Right forelimb (tissue), 1 donor: ENCODE measurements at regions not wholly inside any gene's neighbourhood (a gene's known extent, or its start where the extent isn't known, plus 50 kb on each side); places are given as distances from the start of the nearest gene placed in this dataset.

Experiments used
- DNase-seq: peaks from one replicate; pipeline ENCODE4 v3.0.0-alpha.2; 2018

DNA sequence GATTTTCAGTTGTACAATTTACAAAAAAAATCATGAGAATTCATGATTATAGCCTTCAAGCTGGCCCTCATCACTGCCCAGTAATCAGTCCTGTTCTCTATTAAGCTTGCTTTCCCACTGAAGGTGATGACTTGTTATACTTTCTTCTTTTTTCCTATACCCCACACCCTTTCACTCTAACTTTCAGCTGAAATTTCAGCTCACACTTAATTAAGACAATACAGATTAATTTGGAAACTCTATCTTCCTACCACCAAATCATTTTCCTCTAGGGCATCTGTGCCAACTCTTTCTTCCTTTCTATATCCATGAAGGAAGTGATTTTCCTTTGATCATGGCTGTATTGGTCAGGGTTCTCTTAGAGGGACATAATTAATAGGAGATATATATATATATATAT is 449.9 kb downstream of the CD109 start:
- no peak for DNase-seq

DNA sequence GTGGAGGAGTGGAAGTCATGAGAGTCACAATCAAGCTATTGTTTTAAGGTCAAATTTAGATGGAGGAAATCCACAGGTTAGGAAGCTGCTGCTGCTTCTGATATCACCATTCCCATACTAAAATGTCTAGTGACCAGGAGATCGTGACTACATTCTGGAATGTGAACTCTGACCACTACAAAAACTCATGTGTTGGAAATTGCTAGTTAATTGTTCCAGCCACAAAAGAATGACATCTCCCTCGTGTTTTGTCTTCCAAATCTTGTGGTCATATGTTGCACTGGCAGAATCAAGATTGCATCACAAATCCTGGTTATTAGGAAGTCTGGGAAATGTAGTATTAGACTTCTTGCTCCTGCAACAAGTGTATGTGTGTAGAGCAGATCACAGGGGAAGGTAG is 441.9 kb downstream of the CD109 start:
- DNase-seq, result no peak

GRCh38 chr6:74134327-74134726 is 438.3 kb downstream of the CD109 start:
- DNase-seq, result no peak

GRCh38 chr6:74133073-74133472 is 437.1 kb downstream of the CD109 start:
- DNase-seq, result no peak

GRCh38 chr6:74130641-74131040 is 434.6 kb downstream of the CD109 start:
- no peak for DNase-seq

- no peak for DNase-seq
These were observed 432.5 kb downstream of the CD109 start for GRCh38 chr6:74128536-74128935.

DNA sequence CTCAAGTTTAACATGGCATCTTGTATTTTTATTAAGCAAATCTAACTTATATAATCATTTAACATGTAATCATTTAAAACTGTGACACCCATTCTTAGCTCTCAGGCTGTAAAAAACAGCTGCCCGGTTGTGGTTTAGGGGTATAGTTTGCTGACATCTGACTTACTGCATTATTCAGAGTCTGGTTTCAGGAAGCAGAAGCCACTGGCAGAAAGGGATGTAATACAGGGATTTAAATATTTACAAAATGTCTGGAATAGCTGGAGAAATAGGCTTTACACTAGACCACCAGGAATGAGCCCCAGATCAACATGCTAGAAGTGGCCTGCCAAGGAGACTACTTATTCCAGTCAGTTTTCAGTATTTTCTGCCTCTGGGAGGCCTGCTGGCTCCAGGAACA is 421.1 kb downstream of the CD109 start:
- DNase-seq, result no peak

GRCh38 chr6:74115674-74116073 is 419.7 kb downstream of the CD109 start:
- no peak for DNase-seq

DNA sequence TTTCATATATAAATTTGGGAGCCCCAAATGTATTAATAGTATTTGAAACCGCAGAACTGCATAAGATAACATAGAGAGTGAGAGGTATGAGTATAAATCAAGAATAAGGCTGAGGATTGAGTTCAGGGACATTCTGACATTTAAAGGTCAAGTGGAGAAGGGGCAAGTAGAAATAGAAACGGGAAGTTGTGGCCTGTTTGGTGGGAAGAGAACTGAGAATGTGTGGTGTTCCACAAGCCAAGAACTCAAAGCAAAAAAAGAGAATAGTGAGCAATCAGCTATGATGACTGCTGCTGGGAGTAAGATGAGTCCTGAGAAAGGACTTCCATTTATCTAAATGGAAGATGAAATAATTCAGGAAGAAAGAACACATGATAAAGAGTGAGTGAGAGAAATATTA is 418.4 kb downstream of the CD109 start:
- DNase-seq, result no peak

DNA sequence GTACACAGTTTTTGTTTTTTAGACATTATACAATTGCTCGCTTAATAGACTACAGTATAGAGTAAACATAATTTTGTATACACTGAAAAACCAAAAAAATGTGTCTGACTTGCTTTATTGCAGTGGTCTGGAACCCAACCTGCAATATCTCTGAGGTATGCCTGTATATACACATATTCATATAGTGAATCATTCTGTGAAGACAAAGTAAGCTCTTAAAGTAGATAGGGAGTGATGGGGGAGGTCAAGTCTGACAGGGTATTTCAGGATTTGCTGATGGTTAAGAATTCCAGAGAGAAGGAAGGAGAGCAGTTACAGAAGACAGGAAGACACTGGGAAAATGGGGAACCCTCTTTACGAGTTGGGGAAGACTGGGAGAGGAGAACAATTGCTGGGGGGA is 417.9 kb downstream of the CD109 start:
- no peak for DNase-seq

DNA sequence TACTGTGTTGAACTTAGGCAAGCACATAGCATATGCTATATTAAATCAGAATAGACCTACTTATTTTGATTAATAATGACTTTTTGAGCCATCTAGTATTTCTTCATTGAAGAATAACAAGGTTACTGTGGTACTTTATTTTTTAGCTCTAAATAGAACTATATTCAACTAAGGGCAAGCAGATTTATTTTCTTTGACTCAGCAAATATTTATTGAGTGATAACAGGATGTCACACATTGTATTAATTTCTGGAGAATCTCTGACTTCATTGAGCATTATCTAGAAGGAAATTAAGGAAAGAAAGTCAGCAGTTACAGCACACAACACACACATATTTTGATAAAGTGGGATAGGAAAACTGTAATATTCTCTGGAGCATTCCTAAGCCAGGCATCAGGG is 407.4 kb downstream of the CD109 start:
- DNase-seq, result no peak

GRCh38 chr6:74100719-74101287 is 404.8 kb downstream of the CD109 start:
- DNase-seq, result no peak

DNA sequence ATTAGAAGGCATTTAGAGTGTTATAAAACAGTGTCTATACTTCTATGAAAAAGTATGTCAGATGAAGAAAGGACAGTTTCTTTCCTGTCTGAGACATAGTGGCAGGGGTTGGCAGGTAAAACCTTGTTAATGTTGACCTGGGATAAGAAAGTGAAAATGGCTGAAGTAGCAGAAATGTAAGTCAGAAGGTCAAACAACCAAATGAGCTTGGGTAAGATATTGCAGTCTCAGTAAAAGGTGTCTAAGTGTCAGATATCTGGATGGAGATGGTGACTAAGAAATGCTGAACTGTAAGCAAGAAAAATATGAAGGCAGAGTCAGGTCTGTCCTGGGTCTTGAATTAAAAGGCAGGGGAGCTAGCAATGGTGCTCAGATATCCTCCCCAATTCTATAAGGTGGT is 400.3 kb downstream of the CD109 start:
- no peak for DNase-seq

- DNase-seq, result no peak
These were observed 397.4 kb downstream of the CD109 start for GRCh38 chr6:74093361-74093760.

DNA sequence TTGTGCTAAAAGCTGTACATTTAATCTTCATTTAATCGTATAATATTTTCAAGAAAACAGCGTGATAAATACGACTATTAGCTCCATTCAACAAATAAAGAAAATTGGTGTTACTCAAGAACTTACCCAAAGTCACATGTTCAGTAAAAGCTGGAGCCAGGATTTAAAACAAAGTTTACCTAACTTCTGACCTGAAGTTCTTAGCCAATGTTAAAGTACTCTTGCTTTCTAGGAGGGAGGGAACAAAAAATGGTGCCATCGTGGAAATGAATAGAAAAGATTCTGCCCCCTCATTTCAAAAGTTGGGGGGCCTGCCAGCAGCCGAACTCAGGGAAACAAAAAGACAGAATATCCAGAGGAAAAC is 395.8 kb downstream of the CD109 start:
- DNase-seq, result no peak

- DNase-seq, result no peak
These were observed 395.3 kb downstream of the CD109 start for GRCh38 chr6:74091136-74091793.

DNA sequence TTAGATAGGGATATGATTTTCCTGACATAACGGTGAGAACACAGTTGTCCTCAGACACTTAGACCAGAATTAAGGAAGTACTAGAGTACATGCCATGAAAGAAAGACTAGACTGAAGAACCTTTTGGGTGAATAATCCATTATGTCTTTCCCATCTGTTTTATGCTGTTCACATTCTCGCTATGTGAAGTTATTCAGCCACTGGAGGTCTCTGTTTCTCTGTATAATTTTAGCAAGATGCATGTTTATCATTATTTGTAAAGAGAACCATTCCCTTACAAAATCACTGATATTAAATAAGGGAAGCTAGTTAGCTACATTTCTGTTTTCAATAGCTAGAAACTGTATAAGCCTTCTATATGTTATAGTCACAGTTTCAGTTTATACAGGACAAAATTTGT is 391.9 kb downstream of the CD109 start:
- no peak for DNase-seq

DNA sequence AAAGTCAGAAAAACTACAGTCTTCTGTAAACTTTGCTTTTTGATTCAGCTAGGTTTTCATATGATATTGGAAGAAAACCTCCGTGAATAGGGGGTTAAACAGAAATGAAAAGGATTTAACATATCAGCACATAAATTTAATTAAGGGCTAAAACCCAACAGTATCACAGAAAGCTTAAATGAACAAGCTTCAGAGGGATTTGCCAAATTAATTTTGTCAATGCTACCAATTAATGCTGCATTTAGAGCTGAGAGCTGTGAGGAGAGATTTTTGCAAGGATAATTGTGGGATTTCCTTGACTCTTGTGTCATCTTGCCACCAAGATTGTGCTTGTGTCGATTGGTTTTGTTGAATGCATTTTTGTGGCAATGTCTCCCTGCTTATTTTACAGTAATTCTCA is 379.9 kb downstream of the CD109 start:
- DNase-seq, result no peak

GRCh38 chr6:74075323-74075722 is 379.3 kb downstream of the CD109 start:
- peak; percentile 70 for DNase-seq

DNA sequence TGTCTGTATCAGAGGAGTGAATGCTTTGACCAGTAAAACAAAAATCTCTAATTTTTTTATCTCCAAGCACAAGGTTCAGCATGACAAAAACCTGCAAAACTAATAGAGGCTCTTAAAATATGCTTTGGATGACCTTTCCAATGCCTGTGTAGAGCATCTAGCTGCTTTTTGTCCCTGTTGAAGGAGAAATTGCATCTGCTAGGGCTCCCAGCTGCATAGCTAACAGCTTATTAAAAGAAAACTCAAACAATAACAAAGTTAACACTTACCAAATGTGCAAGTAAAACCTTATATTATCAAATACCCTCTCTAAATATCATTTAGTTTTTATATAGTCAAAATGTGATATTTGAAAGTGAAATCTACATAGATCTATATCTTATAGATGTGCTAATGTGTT is 378.6 kb downstream of the CD109 start:
- no peak for DNase-seq

DNA sequence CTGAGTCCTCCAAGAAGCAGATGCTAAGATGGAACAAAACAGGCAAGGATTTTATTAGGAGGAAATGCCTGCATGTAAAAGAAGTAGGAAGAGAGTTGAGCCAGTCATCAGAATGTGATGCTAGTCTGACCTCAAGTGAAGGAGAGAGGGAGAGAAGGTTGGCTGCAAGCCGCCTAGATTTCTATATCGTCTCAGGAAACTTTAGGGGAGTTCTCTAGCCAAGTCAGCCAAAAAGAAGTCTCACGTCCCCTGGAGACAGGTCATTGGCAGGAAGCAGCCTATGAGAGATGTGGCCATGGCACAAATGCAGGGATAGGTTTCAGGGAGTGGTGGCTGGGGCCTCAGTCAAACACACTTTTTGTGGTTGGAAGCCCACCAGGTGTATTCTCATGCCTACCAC is 378.0 kb downstream of the CD109 start:
- DNase-seq, result peak; percentile 52

GRCh38 chr6:74073429-74073828 is 377.4 kb downstream of the CD109 start:
- DNase-seq, result no peak

- no peak for DNase-seq
These were observed 375.2 kb downstream of the CD109 start for GRCh38 chr6:74071214-74071613.

DNA sequence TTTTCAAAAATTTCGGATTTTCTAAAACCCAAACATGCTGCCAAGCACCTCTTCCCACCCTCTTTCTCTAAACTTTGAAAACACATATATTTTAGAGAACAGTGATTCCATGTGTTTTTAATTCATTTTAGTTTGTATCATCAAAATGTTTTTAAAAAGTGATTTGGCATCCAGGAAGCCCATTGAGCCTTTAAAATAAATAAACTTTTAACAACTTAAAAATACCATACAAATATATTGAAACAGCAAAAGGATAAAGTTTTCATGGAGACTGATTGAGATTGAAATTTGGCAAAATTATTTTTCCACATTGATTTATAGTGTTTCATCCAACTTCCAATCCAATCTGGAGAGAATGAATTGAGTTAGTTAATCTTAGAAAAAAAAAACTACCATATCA is 374.7 kb downstream of the CD109 start:
- DNase-seq, result no peak

- DNase-seq, result no peak
These were observed 374.1 kb downstream of the CD109 start for GRCh38 chr6:74070091-74070490.
